Uterus (tissue), 2 donors: ENCODE measurements at regions not wholly inside any gene's neighbourhood (a gene's known extent, or its start where the extent isn't known, plus 50 kb on each side); places are given as distances from the start of the nearest gene placed in this dataset.

ENCODE experiments used
- POLR2A ChIP-seq, 2 donors: fragments of 450-650 bp; IDR thresholded peaks; one replicate each; pipeline ENCODE4 v1.6.1; 2016; ENCODE audit warnings: antibody characterized with exemption in 2 of 2, mild to moderate bottlenecking in 1 of 2, moderate library complexity in 1 of 2
- TF ChIP-seq, protein P1 (sequence below), 4 experiments: fragments of 200-600 bp in 2 of 4; fragments of 450-650 bp in 2 of 4; sonication (generic) in 2 of 4; IDR thresholded peaks; one replicate each; pipeline ENCODE4 v1.5.1; 2016 to 2019; ENCODE audit warnings: antibody characterized with exemption in 4 of 4, mild to moderate bottlenecking in 2 of 4, moderate library complexity in 1 of 4

DNA sequence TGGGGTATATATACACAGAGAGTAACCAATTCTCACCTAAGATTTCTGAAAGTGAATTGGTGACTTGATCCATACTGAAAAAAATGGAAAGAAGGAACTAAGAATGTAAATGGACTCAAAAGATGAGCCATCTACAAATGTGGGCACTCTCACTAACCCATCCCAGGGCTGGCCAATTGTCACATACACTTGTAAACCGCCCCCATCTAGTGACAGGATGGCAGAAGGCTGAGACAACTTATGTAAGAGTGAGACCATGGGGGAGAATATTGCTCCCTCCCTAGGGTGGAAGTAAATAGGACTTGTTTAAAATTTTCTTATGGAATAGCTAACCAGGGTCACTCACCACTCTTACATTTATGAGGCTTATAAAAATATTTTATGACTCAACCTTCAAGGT, 377.1 kb upstream of the ISX start:
- TF ChIP-seq, protein P1, sequence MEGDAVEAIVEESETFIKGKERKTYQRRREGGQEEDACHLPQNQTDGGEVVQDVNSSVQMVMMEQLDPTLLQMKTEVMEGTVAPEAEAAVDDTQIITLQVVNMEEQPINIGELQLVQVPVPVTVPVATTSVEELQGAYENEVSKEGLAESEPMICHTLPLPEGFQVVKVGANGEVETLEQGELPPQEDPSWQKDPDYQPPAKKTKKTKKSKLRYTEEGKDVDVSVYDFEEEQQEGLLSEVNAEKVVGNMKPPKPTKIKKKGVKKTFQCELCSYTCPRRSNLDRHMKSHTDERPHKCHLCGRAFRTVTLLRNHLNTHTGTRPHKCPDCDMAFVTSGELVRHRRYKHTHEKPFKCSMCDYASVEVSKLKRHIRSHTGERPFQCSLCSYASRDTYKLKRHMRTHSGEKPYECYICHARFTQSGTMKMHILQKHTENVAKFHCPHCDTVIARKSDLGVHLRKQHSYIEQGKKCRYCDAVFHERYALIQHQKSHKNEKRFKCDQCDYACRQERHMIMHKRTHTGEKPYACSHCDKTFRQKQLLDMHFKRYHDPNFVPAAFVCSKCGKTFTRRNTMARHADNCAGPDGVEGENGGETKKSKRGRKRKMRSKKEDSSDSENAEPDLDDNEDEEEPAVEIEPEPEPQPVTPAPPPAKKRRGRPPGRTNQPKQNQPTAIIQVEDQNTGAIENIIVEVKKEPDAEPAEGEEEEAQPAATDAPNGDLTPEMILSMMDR (IDR thresholded peaks at IDR 0.05): no peak
- no peak for TF ChIP-seq POLR2A (IDR thresholded peaks at IDR 0.05)
